ENCODE measurements at regions not wholly inside any gene's neighbourhood (a gene's known extent, or its start where the extent isn't known, plus 50 kb on each side); places are given as distances from the start of the nearest gene placed in this dataset.

GRCh38 chr18:34942276-34942675 is 98.9 kb upstream of the MAPRE2 start:
- no peak for DNase-seq (ENCODE audit: low read depth in 1 of 2, low spot score in 1 of 2)
- Histone ChIP-seq H3K27me3 (no peaks in the 10 kb centered on the region), H3K27ac (no peak overlapping the region), H3K4me3 (no peak overlapping the region), H3K36me3 (no peaks in the 10 kb centered on the region), H3K4me1 (ENCODE audit: low read depth) (no peaks in the 10 kb centered on the region), H3K9me3 (ENCODE audit: low read depth) (no peaks in the 10 kb centered on the region)
- TF ChIP-seq, protein P1, sequence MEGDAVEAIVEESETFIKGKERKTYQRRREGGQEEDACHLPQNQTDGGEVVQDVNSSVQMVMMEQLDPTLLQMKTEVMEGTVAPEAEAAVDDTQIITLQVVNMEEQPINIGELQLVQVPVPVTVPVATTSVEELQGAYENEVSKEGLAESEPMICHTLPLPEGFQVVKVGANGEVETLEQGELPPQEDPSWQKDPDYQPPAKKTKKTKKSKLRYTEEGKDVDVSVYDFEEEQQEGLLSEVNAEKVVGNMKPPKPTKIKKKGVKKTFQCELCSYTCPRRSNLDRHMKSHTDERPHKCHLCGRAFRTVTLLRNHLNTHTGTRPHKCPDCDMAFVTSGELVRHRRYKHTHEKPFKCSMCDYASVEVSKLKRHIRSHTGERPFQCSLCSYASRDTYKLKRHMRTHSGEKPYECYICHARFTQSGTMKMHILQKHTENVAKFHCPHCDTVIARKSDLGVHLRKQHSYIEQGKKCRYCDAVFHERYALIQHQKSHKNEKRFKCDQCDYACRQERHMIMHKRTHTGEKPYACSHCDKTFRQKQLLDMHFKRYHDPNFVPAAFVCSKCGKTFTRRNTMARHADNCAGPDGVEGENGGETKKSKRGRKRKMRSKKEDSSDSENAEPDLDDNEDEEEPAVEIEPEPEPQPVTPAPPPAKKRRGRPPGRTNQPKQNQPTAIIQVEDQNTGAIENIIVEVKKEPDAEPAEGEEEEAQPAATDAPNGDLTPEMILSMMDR (IDR thresholded peaks at IDR 0.05; ENCODE audit: low read depth, low read length) = no peak

DNA sequence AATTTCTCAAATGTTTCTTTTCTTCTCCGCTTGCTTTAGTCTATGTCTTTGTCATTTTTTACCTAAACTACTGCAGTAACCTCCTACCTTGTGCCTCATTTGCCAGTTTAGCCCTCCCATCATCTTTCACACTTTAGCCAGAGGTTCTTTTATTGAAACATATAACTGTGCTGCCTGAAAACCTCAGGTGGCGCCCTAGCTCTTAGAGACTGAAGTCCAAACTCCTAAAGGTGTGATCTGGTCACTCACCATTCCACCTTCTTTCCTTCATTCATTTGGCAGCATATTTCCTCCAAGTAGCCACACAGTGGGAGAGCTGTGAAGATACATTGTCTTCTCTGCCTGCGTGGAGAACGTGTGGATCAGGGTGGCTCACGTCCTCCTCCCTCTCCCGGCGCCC is 98.2 kb upstream of the MAPRE2 start:
- Histone ChIP-seq H3K9me3 (ENCODE audit: low read depth) (no peaks in the 10 kb centered on the region), H3K4me3 (no peak overlapping the region), H3K27ac (no peak overlapping the region), H3K4me1 (ENCODE audit: low read depth) (no peaks in the 10 kb centered on the region), H3K27me3 (no peaks in the 10 kb centered on the region), H3K36me3 (no peaks in the 10 kb centered on the region)
- no peak for DNase-seq (ENCODE audit: low read depth in 1 of 2, low spot score in 1 of 2)
- TF ChIP-seq, protein P1 (IDR thresholded peaks at IDR 0.05; ENCODE audit: low read depth, low read length) = no peak

- H3K36me3 ChIP-seq = no peaks in the 10 kb centered on the region
- no peak for DNase-seq (ENCODE audit: low read depth in 1 of 2, low spot score in 1 of 2)
- H3K27me3 ChIP-seq = no peaks in the 10 kb centered on the region
- TF ChIP-seq, protein P1 (IDR thresholded peaks at IDR 0.05; ENCODE audit: low read depth, low read length) = no peak
- no peak overlapping the region for H3K4me3 ChIP-seq
- H3K27ac ChIP-seq = no peak overlapping the region
- no peaks in the 10 kb centered on the region for H3K4me1 ChIP-seq (ENCODE audit: low read depth)
- H3K9me3 ChIP-seq (ENCODE audit: low read depth) = no peaks in the 10 kb centered on the region
These were observed 97.6 kb upstream of the MAPRE2 start for GRCh38 chr18:34943587-34943986.

DNA sequence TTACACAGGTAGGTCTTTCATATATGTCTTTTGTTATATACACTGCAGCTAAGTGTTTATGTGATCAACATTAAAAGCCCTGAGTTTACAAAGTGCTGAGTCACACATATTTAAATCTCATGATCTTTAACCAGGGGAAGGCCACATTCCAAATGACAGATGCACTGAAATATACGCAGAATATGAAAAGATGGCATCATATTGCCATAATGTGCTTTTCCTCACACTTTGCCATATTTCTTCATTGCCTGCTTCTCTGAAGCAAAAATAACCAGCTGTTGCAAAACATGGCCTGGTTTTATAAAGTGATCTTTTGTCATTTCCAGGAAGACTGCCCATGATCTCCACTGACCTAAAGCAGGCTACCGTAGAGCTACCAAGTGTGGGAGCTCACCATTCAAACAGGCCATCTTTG is 93.5 kb upstream of the MAPRE2 start:
- H3K9me3 ChIP-seq (ENCODE audit: low read depth) = no peaks in the 10 kb centered on the region
- no peaks in the 10 kb centered on the region for H3K36me3 ChIP-seq
- TF ChIP-seq, protein P1 (IDR thresholded peaks at IDR 0.05; ENCODE audit: low read depth, low read length) = no peak
- no peaks in the 10 kb centered on the region for H3K27me3 ChIP-seq
- no peak overlapping the region for H3K4me3 ChIP-seq
- H3K27ac ChIP-seq = no peak overlapping the region
- DNase-seq (ENCODE audit: low read depth in 1 of 2, low spot score in 1 of 2) = peak in 1 of 2 donors; percentile 61
- no peaks in the 10 kb centered on the region for H3K4me1 ChIP-seq (ENCODE audit: low read depth)

GRCh38 chr18:34951625-34952379 is 89.4 kb upstream of the MAPRE2 start:
- no peaks in the 10 kb centered on the region for H3K27me3 ChIP-seq
- H3K4me1 ChIP-seq (ENCODE audit: low read depth) = no peaks in the 10 kb centered on the region
- no peak overlapping the region for H3K4me3 ChIP-seq
- no peak for DNase-seq (ENCODE audit: low read depth in 1 of 2, low spot score in 1 of 2)
- H3K27ac ChIP-seq = no peak overlapping the region
- no peaks in the 10 kb centered on the region for H3K36me3 ChIP-seq
- H3K9me3 ChIP-seq (ENCODE audit: low read depth) = no peaks in the 10 kb centered on the region
- TF ChIP-seq, protein P1 (IDR thresholded peaks at IDR 0.05; ENCODE audit: low read depth, low read length) = no peak
